ENCODE measurements at regions not wholly inside any gene's neighbourhood (a gene's known extent, or its start where the extent isn't known, plus 50 kb on each side); places are given as distances from the start of the nearest gene placed in this dataset.

- DNase-seq (ENCODE audit: low spot score) = peak; percentile 40
- Histone ChIP-seq H3K4me3 (ENCODE audit: severe bottlenecking) (no peak overlapping the region), H3K9me3 (ENCODE audit: severe bottlenecking) (no peaks in the 10 kb centered on the region), H3K4me1 (ENCODE audit: insufficient read depth, poor library complexity, severe bottlenecking) (no peaks in the 10 kb centered on the region), H3K27me3 (ENCODE audit: insufficient read depth, poor library complexity, severe bottlenecking) (no peaks in the 10 kb centered on the region), H3K27ac (ENCODE audit: poor library complexity, severe bottlenecking) (no peak overlapping the region), H3K36me3 (ENCODE audit: low read depth) (no peaks in the 10 kb centered on the region)
- no peak for ATAC-seq (ENCODE audit: low read depth)
- TF ChIP-seq CTCF (IDR thresholded peaks at IDR 0.05; ENCODE audit: poor library complexity, severe bottlenecking) = no peak
Observed at GRCh38 chr15:70209499-70209898, 111.8 kb upstream of the TLE3 start.

- Histone ChIP-seq H3K27me3 (ENCODE audit: insufficient read depth, poor library complexity, severe bottlenecking) (no peaks in the 10 kb centered on the region), H3K9me3 (ENCODE audit: severe bottlenecking) (no peaks in the 10 kb centered on the region), H3K4me1 (ENCODE audit: insufficient read depth, poor library complexity, severe bottlenecking) (no peaks in the 10 kb centered on the region), H3K36me3 (ENCODE audit: low read depth) (no peaks in the 10 kb centered on the region), H3K4me3 (ENCODE audit: severe bottlenecking) (no peak overlapping the region), H3K27ac (ENCODE audit: poor library complexity, severe bottlenecking) (no peak overlapping the region)
- ATAC-seq (ENCODE audit: low read depth) = no peak
- TF ChIP-seq CTCF (IDR thresholded peaks at IDR 0.05; ENCODE audit: poor library complexity, severe bottlenecking) = no peak
- DNase-seq (ENCODE audit: low spot score) = peak; percentile 45
Observed at GRCh38 chr15:70208332-70208731, 110.6 kb upstream of the TLE3 start.

- H3K27ac ChIP-seq (ENCODE audit: poor library complexity, severe bottlenecking) = no peak overlapping the region
- H3K4me3 ChIP-seq (ENCODE audit: severe bottlenecking) = no peak overlapping the region
- H3K36me3 ChIP-seq (ENCODE audit: low read depth) = no peaks in the 10 kb centered on the region
- no peaks in the 10 kb centered on the region for H3K27me3 ChIP-seq (ENCODE audit: insufficient read depth, poor library complexity, severe bottlenecking)
- no peak for TF ChIP-seq CTCF (IDR thresholded peaks at IDR 0.05; ENCODE audit: poor library complexity, severe bottlenecking)
- DNase-seq (ENCODE audit: low spot score) = no peak
- no peak for ATAC-seq (ENCODE audit: low read depth)
- no peaks in the 10 kb centered on the region for H3K9me3 ChIP-seq (ENCODE audit: severe bottlenecking)
- H3K4me1 ChIP-seq (ENCODE audit: insufficient read depth, poor library complexity, severe bottlenecking) = no peaks in the 10 kb centered on the region
Observed at GRCh38 chr15:70206668-70207067, 109.0 kb upstream of the TLE3 start.

- DNase-seq (ENCODE audit: low spot score) (no peak), ATAC-seq (ENCODE audit: low read depth) (peak; percentile 23; the same call in 1 of the 3 replicates)
- Histone ChIP-seq H3K4me1 (ENCODE audit: insufficient read depth, poor library complexity, severe bottlenecking) (no peaks in the 10 kb centered on the region), H3K27me3 (ENCODE audit: insufficient read depth, poor library complexity, severe bottlenecking) (no peaks in the 10 kb centered on the region), H3K4me3 (ENCODE audit: severe bottlenecking) (no peak overlapping the region), H3K36me3 (ENCODE audit: low read depth) (no peaks in the 10 kb centered on the region), H3K9me3 (ENCODE audit: severe bottlenecking) (no peaks in the 10 kb centered on the region), H3K27ac (ENCODE audit: poor library complexity, severe bottlenecking) (no peak overlapping the region)
- TF ChIP-seq CTCF (IDR thresholded peaks at IDR 0.05; ENCODE audit: poor library complexity, severe bottlenecking) = no peak
Observed at GRCh38 chr15:70204652-70205051, 106.9 kb upstream of the TLE3 start.

- Histone ChIP-seq H3K36me3 (ENCODE audit: low read depth) (no peaks in the 10 kb centered on the region), H3K27me3 (ENCODE audit: insufficient read depth, poor library complexity, severe bottlenecking) (no peaks in the 10 kb centered on the region), H3K27ac (ENCODE audit: poor library complexity, severe bottlenecking) (no peak overlapping the region), H3K4me3 (ENCODE audit: severe bottlenecking) (no peak overlapping the region), H3K9me3 (ENCODE audit: severe bottlenecking) (no peaks in the 10 kb centered on the region), H3K4me1 (ENCODE audit: insufficient read depth, poor library complexity, severe bottlenecking) (no peaks in the 10 kb centered on the region)
- DNase-seq (ENCODE audit: low spot score) (no peak), ATAC-seq (ENCODE audit: low read depth) (no peak)
- no peak for TF ChIP-seq CTCF (IDR thresholded peaks at IDR 0.05; ENCODE audit: poor library complexity, severe bottlenecking)
Observed at GRCh38 chr15:70203981-70204560, 106.4 kb upstream of the TLE3 start.
